Adrenal gland (tissue), 9 donors: ENCODE measurements at regions not wholly inside any gene's neighbourhood (a gene's known extent, or its start where the extent isn't known, plus 50 kb on each side); places are given as distances from the start of the nearest gene placed in this dataset.

ENCODE experiments used
- DNase-seq, 7 donors: peaks; one replicate each; pipeline ENCODE4 v3.0.0-alpha.2; 2019 to 2020
- H3K27ac ChIP-seq, 5 donors: fragments of 200-600 bp; sonication (generic) in 4 of 5; 1 replicate in 3 of 5; 2 replicates in 2 of 5; pipeline versions ENCODE4 v1.5.1 to v1.8.0; 2016 to 2020; ENCODE audit warnings: mild to moderate bottlenecking in 1 of 5
- H3K27me3 ChIP-seq: fragments of 200-600 bp; 2 replicates; pipeline ENCODE4 v1.8.0; 2021
- H3K36me3 ChIP-seq, 2 donors: fragments of 200-600 bp; replicated peaks in 1 of 2; 1 replicate in 1 of 2; 2 replicates in 1 of 2; pipeline versions ENCODE4 v1.5.1 to v1.8.0; 2018 to 2022
- H3K4me1 ChIP-seq, 2 donors: fragments of 200-600 bp; replicated peaks in 1 of 2; 1 replicate in 1 of 2; 2 replicates in 1 of 2; pipeline versions ENCODE4 v1.5.1 to v1.8.0; 2018 to 2021
- H3K4me3 ChIP-seq, 4 donors: fragments of 200-600 bp; sonication (generic) in 3 of 4; one replicate each; pipeline ENCODE4 v1.5.1; 2016 to 2018
- H3K9me3 ChIP-seq, 3 donors: fragments of 200-600 bp; sonication (generic) in 1 of 3; replicated peaks in 1 of 3; 1 replicate in 2 of 3; 2 replicates in 1 of 3; pipeline versions ENCODE4 v1.5.1 to v1.8.0; 2016 to 2021
- CTCF ChIP-seq, 6 experiments: fragments of 450-650 bp in 4 of 6; fragments of 200-600 bp in 2 of 6; sonication (generic) in 1 of 6; IDR thresholded peaks; 1 replicate in 5 of 6; 2 replicates in 1 of 6; pipeline versions ENCODE4 v1.5.1 to v1.8.0; 2016 to 2021; ENCODE audit warnings: antibody characterized with exemption in 6 of 6, mild to moderate bottlenecking in 2 of 6, moderate library complexity in 1 of 6
- POLR2A ChIP-seq, 2 donors: fragments of 450-650 bp; IDR thresholded peaks; one replicate each; pipeline ENCODE4 v1.6.1; 2017; ENCODE audit warnings: antibody characterized with exemption in 2 of 2, mild to moderate bottlenecking in 2 of 2, moderate library complexity in 1 of 2
- WGBS, 4 donors: extraction: QIAGEN DNeasy Blood & Tissue Kit in 2 of 4; methylation state at CpG; one replicate each; pipeline versions ENCODE4 v1.1.5 to v1.1.7; 2013 to 2017; 5-methylcytosine and 5-hydroxymethylcytosine counted together
- intact Hi-C, 2 donors: fragments of 100-400 bp; cut with DNase I; formaldehyde crosslinking; loops; one replicate each; pipeline versions ENCODE4 v1.14.1 to v1.15.0; 2022 to 2023
- donor health status: healthy with polysubstance abuse.
- donor health status: Bipolar disorder and iron deficiency.
- donor health status: DM: yes; HTN: yes; CAD: no.
- donor health status: DM: no; HTN: no; CAD: no.
- donor health status: DM: no; HTN: no; CAD: no.

DNA sequence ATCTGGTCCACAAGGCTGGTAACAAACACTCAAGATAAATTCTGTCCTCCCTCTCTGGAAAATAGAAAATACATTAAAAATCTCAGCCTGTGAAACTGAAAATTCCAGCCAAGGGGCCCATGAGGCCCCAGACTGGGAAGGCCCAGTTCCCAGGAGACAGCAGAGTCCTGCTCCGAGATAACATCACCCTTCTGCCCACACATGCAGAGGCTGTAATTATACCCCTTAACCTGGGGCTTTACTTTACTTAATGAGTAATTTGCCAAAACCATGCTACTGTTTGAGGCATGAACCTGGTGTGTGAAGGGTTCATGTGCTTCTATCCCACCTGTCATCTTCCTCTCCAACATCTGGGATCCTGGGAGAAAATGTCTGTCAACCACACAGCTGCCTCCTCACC is 398.9 kb upstream of the SULF2 start:
- H3K9me3 ChIP-seq = no peaks in the 10 kb centered on the region
- intact Hi-C loops = no loop called here
- no peaks in the 10 kb centered on the region for H3K36me3 ChIP-seq
- H3K27ac ChIP-seq = no peak overlapping the region
- no peak for DNase-seq
- no peaks in the 10 kb centered on the region for H3K27me3 ChIP-seq
- no peaks in the 10 kb centered on the region for H3K4me1 ChIP-seq
- no peak overlapping the region for H3K4me3 ChIP-seq
- 83 to 97% (median 93%) methylated on average over 1 of the region's 1 CpG for WGBS, 4 donors
- TF ChIP-seq POLR2A (IDR thresholded peaks at IDR 0.05) = no peak
- no peak for TF ChIP-seq CTCF (IDR thresholded peaks at IDR 0.05)

DNA sequence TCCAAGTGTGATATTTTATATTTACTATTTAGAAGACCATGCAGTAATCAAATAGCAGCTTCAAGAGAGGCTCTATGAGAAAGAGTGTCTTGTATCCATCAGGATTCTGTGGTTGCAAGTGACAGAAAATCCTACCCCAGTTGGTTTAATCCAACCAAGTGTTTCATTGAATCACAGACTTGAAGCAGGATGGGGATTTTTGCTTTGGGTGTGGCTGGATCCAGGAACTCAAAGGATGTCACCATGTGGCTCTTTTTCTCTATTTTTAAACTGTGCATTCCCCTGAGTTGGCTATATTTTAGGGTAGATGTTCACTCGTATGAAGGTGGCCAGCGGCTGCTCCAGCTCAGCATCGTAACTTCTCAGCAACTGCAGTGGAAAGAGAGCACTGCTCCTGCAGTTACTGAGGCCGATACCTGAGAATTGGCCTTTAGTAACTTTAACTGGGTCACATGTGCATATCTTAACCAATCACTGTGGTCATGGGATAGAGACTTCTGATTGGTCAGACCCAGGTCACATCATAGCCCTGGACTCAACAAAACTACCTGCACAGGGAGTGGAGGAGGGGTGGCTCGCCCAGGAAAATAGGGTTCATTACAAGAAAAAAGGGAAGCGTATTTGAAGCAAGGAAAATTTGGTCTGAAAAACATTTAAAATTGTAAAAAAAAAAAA is 396.1 kb upstream of the SULF2 start:
- Histone ChIP-seq H3K36me3 (no peaks in the 10 kb centered on the region), H3K4me1 (no peaks in the 10 kb centered on the region), H3K4me3 (no peak overlapping the region), H3K27ac (no peak overlapping the region), H3K9me3 (no peaks in the 10 kb centered on the region), H3K27me3 (no peaks in the 10 kb centered on the region)
- intact Hi-C loops = no loop called here
- TF ChIP-seq CTCF (IDR thresholded peaks at IDR 0.05) (no peak), POLR2A (IDR thresholded peaks at IDR 0.05) (no peak)
- 73 to 90% (median 76%) methylated on average over 6 of the region's 6 CpGs for WGBS, 4 donors
- DNase-seq = no peak

DNA sequence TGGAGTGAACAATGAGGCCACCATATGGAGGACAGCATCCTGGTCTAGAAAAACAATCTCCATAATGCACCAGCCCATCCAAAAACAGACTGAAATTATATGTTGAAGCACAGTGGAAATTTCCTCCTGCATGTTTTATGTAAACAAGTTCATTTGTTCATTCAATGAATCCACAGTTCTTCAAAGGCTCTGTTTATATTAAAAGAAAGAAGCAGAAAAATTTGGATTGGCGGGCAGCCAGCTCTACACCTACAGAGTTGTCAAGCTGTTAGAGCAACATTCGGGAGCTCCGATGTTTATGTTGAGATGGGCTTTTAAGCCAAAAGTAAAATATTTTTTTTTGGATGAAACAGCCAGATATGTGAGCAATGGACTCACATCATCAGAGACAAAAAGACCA is 395.3 kb upstream of the SULF2 start:
- 72 to 87% (median 81%) methylated on average over 3 of the region's 3 CpGs for WGBS, 4 donors
- Histone ChIP-seq H3K27me3 (no peaks in the 10 kb centered on the region), H3K9me3 (no peaks in the 10 kb centered on the region), H3K4me3 (no peak overlapping the region), H3K36me3 (no peaks in the 10 kb centered on the region), H3K4me1 (no peaks in the 10 kb centered on the region), H3K27ac (no peak overlapping the region)
- intact Hi-C loops = no loop called here
- TF ChIP-seq POLR2A (IDR thresholded peaks at IDR 0.05) (no peak), CTCF (IDR thresholded peaks at IDR 0.05) (no peak)
- no peak for DNase-seq

- Histone ChIP-seq H3K4me3 (no peak overlapping the region), H3K9me3 (no peaks in the 10 kb centered on the region), H3K27me3 (no peaks in the 10 kb centered on the region), H3K36me3 (no peaks in the 10 kb centered on the region), H3K4me1 (no peaks in the 10 kb centered on the region), H3K27ac (no peak overlapping the region)
- WGBS, 4 donors = 78 to 83% (median 81%) methylated on average over 3 of the region's 3 CpGs
- TF ChIP-seq CTCF (IDR thresholded peaks at IDR 0.05) = no peak
- no peak for TF ChIP-seq POLR2A (IDR thresholded peaks at IDR 0.05)
- DNase-seq = no peak
- intact Hi-C loops = no loop called here
Measured at GRCh38 chr20:48180024-48180423, 394.7 kb upstream of the SULF2 start.
